Adipocyte (in vitro differentiated cells): ENCODE measurements at regions not wholly inside any gene's neighbourhood (a gene's known extent, or its start where the extent isn't known, plus 50 kb on each side); places are given as distances from the start of the nearest gene placed in this dataset.
"Not testable (repeated sequence)": the region's sequence is repeated elsewhere in the genome, so short reads cannot be mapped to it uniquely, and the experiment has no call there.

ENCODE experiments used
- DNase-seq: peaks from one replicate; pipeline ENCODE4 v3.0.0-alpha.2; 2015; ENCODE audit warnings: low read depth
- H3K27me3 ChIP-seq: replicated peaks from 2 replicates; pipeline ENCODE4 v1.7.0; 2013; ENCODE audit warnings: mild to moderate bottlenecking, low read length, moderate library complexity; ENCODE audit not compliant: control insufficient read depth, insufficient read depth
- H3K36me3 ChIP-seq: 2 replicates; pipeline ENCODE4 v1.7.0; 2013; ENCODE audit warnings: low read length, mild to moderate bottlenecking, moderate library complexity; ENCODE audit not compliant: control insufficient read depth, insufficient read depth, severe bottlenecking
- H3K4me1 ChIP-seq: 2 replicates; pipeline ENCODE4 v1.7.0; 2013; ENCODE audit warnings: mild to moderate bottlenecking, low read length, moderate library complexity; ENCODE audit not compliant: control insufficient read depth, insufficient read depth
- H3K4me3 ChIP-seq: 2 replicates; pipeline ENCODE4 v1.7.0; 2013; ENCODE audit warnings: mild to moderate bottlenecking, low read length, moderate library complexity
- H3K9ac ChIP-seq: 2 replicates; pipeline ENCODE4 v1.7.0; 2013; ENCODE audit warnings: mild to moderate bottlenecking, low read length, moderate library complexity
- H3K9me3 ChIP-seq: 2 replicates; pipeline ENCODE4 v1.7.0; 2013; ENCODE audit warnings: mild to moderate bottlenecking, low read length, moderate library complexity; ENCODE audit not compliant: control insufficient read depth

DNA sequence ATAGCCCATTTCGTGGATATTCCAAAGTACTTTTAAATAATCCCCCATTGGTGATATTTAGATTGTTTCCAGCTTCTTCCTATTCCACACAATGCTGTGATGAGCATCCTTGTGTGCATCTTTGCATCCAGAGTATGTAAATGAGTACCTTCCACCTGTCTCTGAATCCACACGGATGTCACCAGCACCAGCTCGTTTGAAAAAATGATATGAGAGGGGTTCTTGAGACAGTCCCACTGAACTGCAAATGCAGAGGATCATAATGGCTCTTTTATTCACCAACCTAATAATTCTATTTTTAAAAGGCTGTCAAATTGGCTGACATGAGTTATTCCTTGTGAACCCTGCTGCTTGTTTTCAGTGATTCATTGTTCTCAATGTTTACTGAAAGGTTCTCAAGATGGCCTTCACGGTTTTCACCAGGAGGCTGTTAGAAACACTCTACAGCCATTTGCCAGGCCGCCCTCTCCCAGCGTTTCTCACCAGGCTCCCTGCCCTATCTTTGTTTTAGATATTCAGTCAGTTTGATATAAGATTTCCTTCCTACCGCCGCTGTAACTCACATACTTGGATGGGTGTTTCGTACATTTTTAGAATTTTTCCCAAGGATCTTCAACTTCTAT lies 96.7 kb upstream of the PTPRG start:
- Histone ChIP-seq H3K27me3 (no peaks in the 10 kb centered on the region), H3K4me1 (no peaks in the 10 kb centered on the region), H3K36me3 (no peaks in the 10 kb centered on the region), H3K9ac (no peak overlapping the region), H3K4me3 (no peak overlapping the region), H3K9me3 (no peaks in the 10 kb centered on the region)
- DNase-seq = no peak

DNA sequence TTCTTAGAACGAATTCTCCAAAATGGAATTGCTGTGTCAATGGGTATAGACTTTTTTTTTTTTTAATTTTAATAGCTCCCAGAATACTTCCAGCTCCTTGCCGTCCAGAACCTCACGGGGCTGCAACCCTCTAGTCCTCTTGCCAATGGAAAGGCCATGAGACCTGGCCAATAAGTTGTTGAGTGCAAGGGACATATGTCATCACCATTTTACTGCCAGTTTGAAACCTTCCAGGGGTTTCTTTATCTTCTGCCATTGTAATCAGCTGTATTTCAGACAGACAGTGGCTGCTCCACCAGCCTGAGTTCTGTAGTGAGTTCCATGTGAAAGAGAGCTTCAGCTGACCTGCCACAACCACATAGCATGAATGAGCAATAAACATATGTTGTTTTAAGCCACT lies 95.0 kb upstream of the PTPRG start:
- Histone ChIP-seq H3K36me3 (no peaks in the 10 kb centered on the region), H3K4me3 (no peak overlapping the region), H3K27me3 (no peaks in the 10 kb centered on the region), H3K4me1 (no peaks in the 10 kb centered on the region), H3K9me3 (peaks cover 1% of the 10 kb centered on the region), H3K9ac (no peak overlapping the region)
- no peak for DNase-seq

- no peaks in the 10 kb centered on the region for H3K36me3 ChIP-seq
- no peak overlapping the region for H3K9ac ChIP-seq
- no peaks in the 10 kb centered on the region for H3K9me3 ChIP-seq
- no peak overlapping the region for H3K4me3 ChIP-seq
- H3K27me3 ChIP-seq = no peaks in the 10 kb centered on the region
- H3K4me1 ChIP-seq = no peaks in the 10 kb centered on the region
- no peak for DNase-seq
Measured at GRCh38 chr3:61483997-61484396, 77.4 kb upstream of the PTPRG start.

GRCh38 chr3:61493339-61493738 lies 68.0 kb upstream of the PTPRG start:
- no peak overlapping the region for H3K4me3 ChIP-seq
- no peaks in the 10 kb centered on the region for H3K9me3 ChIP-seq
- no peak overlapping the region for H3K9ac ChIP-seq
- no peaks in the 10 kb centered on the region for H3K4me1 ChIP-seq
- H3K27me3 ChIP-seq = no peaks in the 10 kb centered on the region
- no peak for DNase-seq
- no peaks in the 10 kb centered on the region for H3K36me3 ChIP-seq

- DNase-seq = not testable (repeated sequence)
Measured at GRCh38 chr3:61494309-61494708, 67.1 kb upstream of the PTPRG start.

GRCh38 chr3:61497463-61497862 lies 63.9 kb upstream of the PTPRG start:
- Histone ChIP-seq H3K27me3 (no peaks in the 10 kb centered on the region), H3K9ac (no peak overlapping the region), H3K4me1 (no peaks in the 10 kb centered on the region), H3K9me3 (peaks cover 16% of the 10 kb centered on the region), H3K4me3 (no peak overlapping the region), H3K36me3 (no peaks in the 10 kb centered on the region)
- no peak for DNase-seq

More at GRCh38 chr3:61494309-61494708, 67.1 kb upstream of the PTPRG start:
- H3K9me3 ChIP-seq, H3K4me1 ChIP-seq, H3K36me3 ChIP-seq, H3K4me3 ChIP-seq, H3K9ac ChIP-seq, H3K27me3 ChIP-seq: not testable (repeated sequence)

GRCh38 chr3:61505197-61505596 lies 56.2 kb upstream of the PTPRG start:
- H3K27me3 ChIP-seq = no peaks in the 10 kb centered on the region
- H3K4me1 ChIP-seq = no peaks in the 10 kb centered on the region
- H3K4me3 ChIP-seq = no peak overlapping the region
- no peaks in the 10 kb centered on the region for H3K36me3 ChIP-seq
- no peak overlapping the region for H3K9ac ChIP-seq
- peaks cover 17% of the 10 kb centered on the region for H3K9me3 ChIP-seq
- DNase-seq = no peak

DNA sequence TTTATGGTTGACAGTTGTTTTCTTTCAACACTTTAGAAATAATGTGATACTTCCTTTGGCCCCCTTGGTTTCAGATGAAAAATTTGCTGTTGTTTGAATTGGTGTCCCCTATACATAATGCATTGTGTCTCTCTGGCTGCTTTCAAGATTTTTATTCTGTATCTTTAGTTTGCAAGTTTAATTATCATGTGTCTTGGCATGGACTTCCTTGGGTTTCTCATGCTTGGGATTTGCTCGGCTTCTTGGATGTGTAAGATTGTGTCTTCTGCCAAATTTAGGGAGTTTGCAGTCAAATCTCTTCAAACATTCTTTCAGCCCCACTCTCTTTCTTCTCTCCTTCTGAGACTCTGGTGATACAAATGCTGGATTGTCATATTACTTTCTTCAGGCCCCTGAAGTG lies 53.4 kb upstream of the PTPRG start:
- Histone ChIP-seq H3K4me3 (no peak overlapping the region), H3K27me3 (no peaks in the 10 kb centered on the region), H3K9ac (no peak overlapping the region), H3K4me1 (no peaks in the 10 kb centered on the region), H3K9me3 (no peaks in the 10 kb centered on the region), H3K36me3 (no peaks in the 10 kb centered on the region)
- no peak for DNase-seq
